HG03175 (cell line): ENCODE measurements at regions not wholly inside any gene's neighbourhood (a gene's known extent, or its start where the extent isn't known, plus 50 kb on each side); places are given as distances from the start of the nearest gene placed in this dataset.
"Not testable (repeated sequence)": the region's sequence is repeated elsewhere in the genome, so short reads cannot be mapped to it uniquely, and the experiment has no call there.

Experiments
- ATAC-seq: cut with Tn5 transposase; IDR thresholded peaks from one replicate; pipeline ENCODE4 v1.9.1; 2021; ENCODE audit warnings: mild to moderate bottlenecking, moderate library complexity; ENCODE audit not compliant: unreplicated experiment

DNA sequence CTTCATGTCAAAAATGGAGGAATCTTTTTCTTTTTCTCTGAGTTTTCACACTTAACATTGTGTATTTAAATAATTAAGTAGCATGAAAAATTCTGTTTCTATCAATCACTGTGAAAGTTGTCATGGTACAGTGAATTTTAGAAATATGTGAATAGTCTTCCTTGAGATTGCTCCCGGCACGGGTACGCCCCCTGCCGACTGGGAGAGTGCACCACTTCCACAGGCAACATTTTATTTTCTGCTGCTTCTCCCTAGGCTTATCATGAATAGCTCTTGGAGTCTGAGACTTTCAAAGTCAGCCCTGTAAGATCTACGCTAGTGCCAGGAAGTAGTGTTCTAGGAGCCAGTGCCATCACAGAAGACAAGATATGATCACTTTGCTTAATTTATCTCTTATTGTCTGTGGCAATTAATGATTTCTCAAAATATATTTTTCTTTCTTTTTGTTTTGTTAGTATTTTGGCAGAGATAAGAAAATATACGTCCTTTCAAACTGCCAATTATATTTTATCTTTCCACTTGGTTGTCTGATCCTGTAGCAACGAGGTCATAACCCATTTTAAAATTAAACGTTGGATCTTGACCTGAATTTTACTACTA is 763.8 kb upstream of the AADAT start:
- peak; percentile 74 for ATAC-seq

- peak; percentile 68 for ATAC-seq
Measured at GRCh38 chr4:170849969-170850368, 760.2 kb upstream of the AADAT start.

GRCh38 chr4:170827562-170828274 is 738.0 kb upstream of the AADAT start:
- ATAC-seq = no peak

DNA sequence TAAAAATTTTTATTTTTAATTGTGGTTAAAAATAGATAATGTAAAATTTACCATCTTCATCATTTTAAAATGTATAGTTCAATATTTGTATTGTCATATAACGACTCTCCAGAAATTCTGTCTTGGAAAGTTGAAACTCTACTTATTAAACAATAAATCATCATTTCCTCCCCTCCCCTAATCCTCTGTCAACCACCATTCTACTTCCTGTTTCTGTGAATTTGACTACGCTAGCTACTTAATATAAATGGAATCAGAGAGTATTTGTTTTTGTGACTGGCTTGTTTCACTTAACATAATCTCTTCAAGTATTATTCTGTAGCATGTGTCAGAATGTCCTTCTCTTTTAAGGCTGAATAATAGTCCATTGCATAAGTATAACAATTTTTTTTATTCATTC is 729.0 kb upstream of the AADAT start:
- ATAC-seq = no peak

DNA sequence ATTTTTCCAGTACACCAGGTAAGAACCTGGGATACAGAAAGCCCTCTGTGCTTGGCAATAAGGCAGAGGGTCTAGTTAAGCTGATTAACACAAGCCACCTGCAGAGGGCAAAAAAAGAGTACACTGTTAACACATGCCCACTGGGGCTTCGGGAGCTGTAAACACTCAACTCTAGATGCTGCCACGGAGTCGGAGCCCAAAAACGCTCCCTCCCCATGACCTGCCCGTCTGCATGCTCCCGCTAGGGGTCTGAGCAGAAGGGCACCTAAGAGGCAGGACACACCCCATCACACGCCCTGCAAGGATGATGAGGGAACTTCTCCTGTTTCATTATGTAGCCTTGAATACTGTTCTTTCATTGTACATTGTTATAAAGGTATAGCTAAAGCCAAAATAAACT is 715.6 kb upstream of the AADAT start:
- ATAC-seq = no peak

GRCh38 chr4:170804930-170805329 is 715.2 kb upstream of the AADAT start:
- ATAC-seq = no peak

- no peak for ATAC-seq
Measured at GRCh38 chr4:170803492-170803891, 713.7 kb upstream of the AADAT start.

GRCh38 chr4:170801771-170802170 is 712.0 kb upstream of the AADAT start:
- ATAC-seq = no peak

- no peak for ATAC-seq
Measured at GRCh38 chr4:170794525-170794924, 704.8 kb upstream of the AADAT start.

DNA sequence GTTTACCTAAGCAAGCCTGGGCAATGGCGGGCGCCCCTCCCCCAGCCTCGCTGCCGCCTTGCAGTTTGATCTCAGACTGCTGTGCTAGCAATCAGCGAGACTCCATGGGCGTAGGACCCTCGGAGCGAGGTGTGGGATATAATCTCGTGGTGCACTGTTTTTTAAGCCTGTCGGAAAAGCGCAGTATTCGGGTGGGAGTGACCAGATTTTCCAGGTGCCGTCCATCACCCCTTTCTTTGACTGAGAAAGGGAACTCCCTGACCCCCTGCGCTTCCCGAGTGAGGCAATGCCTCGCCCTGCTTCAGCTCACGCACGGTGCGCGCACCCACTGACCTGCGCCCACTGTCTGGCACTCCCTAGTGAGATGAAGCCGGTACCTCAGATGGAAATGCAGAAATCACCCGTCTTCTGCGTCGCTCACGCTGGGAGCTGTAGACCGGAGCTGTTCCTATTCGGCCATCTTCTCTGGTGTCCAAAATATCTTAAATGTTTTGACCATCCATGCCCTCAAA is 698.8 kb upstream of the AADAT start:
- not testable (repeated sequence) for ATAC-seq

- ATAC-seq = no peak
Measured at GRCh38 chr4:170777663-170778062, 687.9 kb upstream of the AADAT start.

DNA sequence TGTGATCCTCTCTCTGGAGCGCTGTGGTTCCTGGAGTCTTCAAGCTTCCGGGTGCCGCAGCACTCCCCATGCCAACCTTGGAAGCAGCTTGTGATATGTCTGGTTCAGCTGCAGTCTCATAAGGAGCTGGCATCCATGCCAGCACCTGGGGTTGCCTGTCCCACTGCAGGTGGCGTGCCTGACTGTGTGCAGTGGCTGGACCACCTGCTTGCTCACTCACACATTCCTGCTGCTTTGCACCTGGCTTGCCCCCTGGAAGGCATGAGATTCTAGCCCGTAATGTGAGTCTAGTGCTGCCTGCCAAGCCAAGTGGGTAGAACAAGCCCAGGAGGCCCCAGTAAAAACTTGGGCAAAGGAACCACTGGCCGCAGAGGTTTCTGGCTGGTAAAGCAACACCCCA is 687.2 kb upstream of the AADAT start:
- no peak for ATAC-seq

- no peak for ATAC-seq
Measured at GRCh38 chr4:170775851-170776250, 686.1 kb upstream of the AADAT start.

DNA sequence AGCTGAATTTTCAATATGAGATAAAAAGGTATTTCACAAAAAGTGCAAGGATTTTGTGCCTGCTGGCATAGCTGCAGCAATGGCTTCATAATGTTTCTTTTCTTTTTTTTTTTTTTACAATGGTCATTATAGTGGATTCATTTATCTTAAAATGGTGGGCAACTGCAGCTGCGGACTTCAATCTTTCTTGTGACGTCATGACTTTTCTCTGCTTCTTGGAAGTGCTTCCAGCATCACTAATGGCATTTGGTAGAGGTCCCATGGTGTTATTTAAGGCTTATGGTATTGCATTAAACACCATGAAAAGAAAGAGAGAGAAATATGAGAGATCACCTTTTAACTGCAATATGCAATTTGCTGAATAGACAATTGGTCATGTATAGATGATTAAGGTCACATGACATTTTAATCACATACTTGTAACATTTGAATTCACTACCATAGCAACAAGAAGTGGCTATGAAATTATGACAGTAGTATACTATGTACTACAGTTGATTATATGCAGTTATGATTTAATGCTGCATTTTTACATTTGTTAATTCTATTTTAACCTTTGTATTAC is 684.0 kb upstream of the AADAT start:
- no peak for ATAC-seq

- ATAC-seq = no peak
Measured at GRCh38 chr4:170772429-170772828, 682.7 kb upstream of the AADAT start.

DNA sequence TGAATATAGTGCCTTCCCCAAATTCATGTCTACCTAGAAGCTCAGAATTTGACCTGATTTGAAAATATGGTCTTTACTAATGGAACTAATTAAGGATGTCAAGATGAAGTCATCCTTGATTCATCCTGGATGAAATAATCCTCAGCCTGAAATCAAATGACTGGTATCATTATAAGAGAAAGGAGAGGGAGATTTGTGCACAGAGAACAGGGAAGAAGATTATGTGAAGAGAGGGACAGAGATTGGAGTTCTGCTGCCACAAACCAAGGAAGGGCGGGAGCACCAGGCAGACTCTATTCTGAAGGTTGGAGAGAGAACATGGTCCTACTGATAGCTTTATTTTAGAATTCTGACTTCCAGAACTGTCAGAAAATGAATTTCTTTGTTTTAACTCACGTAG is 680.9 kb upstream of the AADAT start:
- no peak for ATAC-seq

DNA sequence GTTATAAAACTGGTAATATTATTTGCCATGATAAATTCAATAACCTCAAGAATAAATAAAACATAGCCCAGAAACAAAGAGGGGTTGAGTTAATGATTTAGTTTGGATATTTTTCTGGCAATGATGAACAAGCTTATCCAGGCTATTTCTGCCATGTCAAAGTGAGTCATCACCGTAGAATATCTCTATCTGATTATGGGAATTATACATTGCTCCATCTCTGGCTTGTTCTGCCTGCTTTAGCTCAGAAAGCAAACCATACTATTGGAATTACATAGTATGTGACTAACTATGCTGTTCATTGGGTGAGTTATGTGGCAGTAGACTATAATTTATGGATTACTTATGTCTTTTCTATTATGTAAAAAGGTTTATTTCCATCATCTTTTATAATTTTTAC is 680.1 kb upstream of the AADAT start:
- ATAC-seq = no peak

GRCh38 chr4:170758988-170759387 is 669.2 kb upstream of the AADAT start:
- no peak for ATAC-seq

DNA sequence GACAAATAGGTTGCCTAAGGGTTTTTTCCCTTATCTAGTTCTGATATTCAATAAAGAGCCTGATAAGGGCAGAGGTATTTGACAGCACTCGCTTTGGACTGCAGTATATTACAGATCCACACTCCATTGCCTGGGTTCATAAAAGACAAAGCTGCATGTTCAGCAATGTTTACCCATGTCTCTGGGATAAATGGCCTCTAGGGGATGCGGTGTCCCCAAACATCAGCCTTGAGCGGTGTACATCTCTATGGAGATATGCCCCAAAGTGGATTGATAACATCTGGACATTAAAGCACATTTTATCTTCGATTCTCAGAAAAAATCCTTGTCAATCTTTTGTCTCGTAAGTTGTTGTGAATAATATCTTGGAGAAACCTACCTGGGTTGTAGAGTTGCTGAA is 660.8 kb upstream of the AADAT start:
- no peak for ATAC-seq

DNA sequence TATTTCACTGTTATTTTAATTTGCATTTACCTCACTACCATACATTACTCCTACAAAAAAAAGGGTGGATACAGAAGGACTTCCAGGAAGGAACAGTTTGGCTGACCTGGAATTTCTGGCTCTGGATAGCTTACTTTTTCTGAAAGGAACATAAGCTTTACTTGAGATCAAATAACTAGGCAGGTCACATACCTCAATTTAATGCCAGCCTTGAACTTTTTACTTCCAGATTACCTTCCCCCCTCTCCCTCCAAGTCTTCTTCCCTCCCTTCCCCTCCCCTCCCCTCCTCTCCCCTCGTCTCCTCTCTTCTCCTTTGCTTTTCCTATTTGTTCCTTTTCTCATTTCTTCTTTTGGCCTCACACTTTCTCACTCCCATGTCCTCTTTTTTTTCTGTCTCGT is 659.2 kb upstream of the AADAT start:
- no peak for ATAC-seq

DNA sequence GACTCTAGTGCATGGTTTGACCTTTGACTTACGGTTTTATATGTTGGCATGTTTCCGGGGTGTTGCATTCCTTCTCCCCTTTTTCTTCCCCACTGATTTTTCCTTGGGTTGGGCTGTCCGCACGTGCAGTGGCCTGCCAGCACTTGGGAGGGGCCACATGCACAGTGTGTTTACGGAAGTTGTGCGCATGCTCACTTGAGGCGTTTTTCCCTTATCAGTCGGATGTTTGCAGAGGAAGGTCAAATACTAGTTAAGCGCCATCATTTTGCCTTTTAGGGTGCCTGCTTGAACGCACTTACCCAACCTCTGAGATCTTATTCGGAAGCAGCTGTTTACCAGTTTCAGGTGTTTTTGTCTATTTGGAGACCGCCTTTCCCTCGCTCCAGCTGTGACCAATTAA is 653.9 kb upstream of the AADAT start:
- ATAC-seq = no peak

DNA sequence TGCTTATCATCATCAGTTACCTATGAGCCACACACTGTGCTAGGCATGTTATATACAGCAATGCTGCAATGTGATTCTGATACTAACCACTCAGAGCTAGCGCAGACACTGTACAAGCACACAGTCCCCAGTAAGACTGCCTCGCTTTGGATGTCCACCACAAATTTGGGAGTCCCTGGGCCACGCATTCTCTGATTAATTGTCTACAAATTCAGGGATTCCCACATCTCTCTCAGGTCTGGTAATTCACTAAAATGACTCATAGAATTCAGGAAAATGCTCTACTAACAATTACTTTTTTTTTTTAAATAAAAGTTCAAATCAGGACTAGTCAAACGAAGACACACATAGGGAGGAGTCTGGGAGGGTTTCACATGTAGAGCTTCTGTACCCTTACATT is 652.1 kb upstream of the AADAT start:
- ATAC-seq = no peak
